ENCODE measurements at regions not wholly inside any gene's neighbourhood (a gene's known extent, or its start where the extent isn't known, plus 50 kb on each side); places are given as distances from the start of the nearest gene placed in this dataset.

DNA sequence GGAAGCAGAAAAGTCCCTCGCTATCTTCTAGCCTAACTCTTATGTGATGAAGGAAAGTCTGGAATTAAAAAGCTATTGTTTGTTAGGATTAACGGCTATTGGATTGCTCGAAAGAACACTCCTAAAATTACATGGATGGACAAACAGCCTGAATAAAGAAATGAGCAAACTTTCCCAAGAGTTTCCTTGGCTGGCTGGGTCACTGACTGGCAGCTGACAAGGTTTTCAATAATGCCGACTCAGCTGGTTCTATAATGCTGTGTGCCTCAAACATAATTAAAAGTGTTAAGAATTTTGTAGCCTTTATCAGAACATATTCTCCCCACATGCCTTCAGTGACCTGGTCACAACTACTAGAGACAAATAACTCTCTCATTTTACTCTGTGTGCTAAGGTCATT is 142.9 kb upstream of the ADAMTS9 start:
- TF ChIP-seq POLR2AphosphoS5 (IDR thresholded peaks at IDR 0.05; ENCODE audit: low read depth) (no peak), EZH2 (IDR thresholded peaks at IDR 0.05; ENCODE audit: low read depth, unreplicated experiment) (no peak)
